H1 (cell line): ENCODE measurements at regions not wholly inside any gene's neighbourhood (a gene's known extent, or its start where the extent isn't known, plus 50 kb on each side); places are given as distances from the start of the nearest gene placed in this dataset.

ENCODE experiments used
- CTCF ChIA-PET: fragments of 300-600 bp; sonication (Branson Sonifier 250); formaldehyde crosslinking; loops from one replicate; lab custom pipeline; 2021; ENCODE audit not compliant: partially characterized antibody; lab: Charles Lee
- POLR2A ChIA-PET: fragments of 300-600 bp; sonication (Branson Sonifier 250); formaldehyde crosslinking; loops from one replicate; lab custom pipeline; 2021; ENCODE audit warnings: inconsistent platforms; ENCODE audit not compliant: partially characterized antibody; lab: Charles Lee
- DNase-seq, 2 experiments: peaks; one replicate each; pipeline versions ENCODE4 v3.0.0 to v3.0.0-alpha.2; 2010 to 2022; ENCODE audit warnings: low spot score in 2 of 2, low read depth in 1 of 2, mixed read lengths in 1 of 2
- FAIRE-seq: peaks from 2 replicates; lab custom pipeline; 2011; peaks lifted over from hg19 to GRCh38; lab: Jason Lieb, UNC
- H2AFZ ChIP-seq: 2 replicates; pipeline ENCODE4 v1.8.1; 2012; ENCODE audit warnings: low read length, inconsistent platforms
- H2AK5ac ChIP-seq: 2 replicates; pipeline ENCODE4 v1.6.1; 2013; ENCODE audit warnings: low read depth, low read length
- H2BK120ac ChIP-seq: replicated peaks from 2 replicates; pipeline ENCODE3; 2013; ENCODE audit warnings: low read depth, low read length, inconsistent platforms
- H2BK12ac ChIP-seq: 2 replicates; pipeline ENCODE4 v1.6.1; 2013; ENCODE audit warnings: low read depth, low read length
- H2BK15ac ChIP-seq: 2 replicates; pipeline ENCODE4 v1.6.1; 2013; ENCODE audit warnings: low read length
- H2BK20ac ChIP-seq: 2 replicates; pipeline ENCODE4 v1.6.1; 2013; ENCODE audit warnings: low read length
- H2BK5ac ChIP-seq: 2 replicates; pipeline ENCODE4 v1.6.1; 2013; ENCODE audit warnings: low read depth, low read length
- H3K14ac ChIP-seq: 2 replicates; pipeline ENCODE4 v1.6.1; 2013; ENCODE audit warnings: inconsistent platforms; ENCODE audit not compliant: insufficient read length
- H3K18ac ChIP-seq: 2 replicates; pipeline ENCODE4 v1.6.1; 2013; ENCODE audit warnings: low read length; ENCODE audit errors: extremely low read depth
- H3K23ac ChIP-seq: 2 replicates; pipeline ENCODE4 v1.6.1; 2013; ENCODE audit warnings: inconsistent platforms; ENCODE audit not compliant: insufficient read length
- H3K23me2 ChIP-seq: 2 replicates; pipeline ENCODE4 v1.6.1; 2013; ENCODE audit warnings: low read depth, low read length
- H3K27ac ChIP-seq: 2 replicates; pipeline ENCODE4 v1.6.1; 2011; ENCODE audit warnings: low read depth, low read length, inconsistent platforms
- H3K27me3 ChIP-seq, 4 experiments: replicated peaks in 1 of 4; 1 replicate in 1 of 4; 2 replicates in 3 of 4; pipeline versions ENCODE4 v1.6.1 to v1.8.1; 2011 to 2013; ENCODE audit warnings: low read length in 3 of 4, mild to moderate bottlenecking in 3 of 4, inconsistent platforms in 2 of 4, mixed read lengths in 2 of 4, moderate library complexity in 1 of 4; ENCODE audit not compliant: control insufficient read depth in 3 of 4, insufficient read depth in 3 of 4; ENCODE audit errors: extremely low read depth in 1 of 4
- H3K36me3 ChIP-seq, 4 experiments: 2 replicates each; pipeline versions ENCODE4 v1.6.1 to v1.8.1; 2011 to 2013; ENCODE audit warnings: mild to moderate bottlenecking in 4 of 4, low read length in 3 of 4, moderate library complexity in 2 of 4, control low read depth in 1 of 4, inconsistent platforms in 1 of 4; ENCODE audit not compliant: insufficient read depth in 4 of 4, control insufficient read depth in 2 of 4
- H3K4ac ChIP-seq: replicated peaks from 2 replicates; pipeline ENCODE3; 2013; ENCODE audit warnings: low read length, low read depth, mixed read lengths, inconsistent platforms; ENCODE audit not compliant: insufficient read length
- H3K4me1 ChIP-seq, 4 experiments: replicated peaks in 1 of 4; 1 replicate in 1 of 4; 2 replicates in 3 of 4; pipeline versions ENCODE4 v1.6.1 to v1.8.1; 2011 to 2013; ENCODE audit warnings: low read length in 3 of 4, inconsistent platforms in 2 of 4, mixed read lengths in 1 of 4; ENCODE audit not compliant: insufficient read depth in 4 of 4, control insufficient read depth in 3 of 4
- H3K4me2 ChIP-seq, 2 experiments: 2 replicates each; pipeline versions ENCODE4 v1.6.1 to v1.8.1; 2011 to 2013; ENCODE audit warnings: low read depth in 2 of 2, low read length in 2 of 2, control low read depth in 1 of 2, inconsistent platforms in 1 of 2, mild to moderate bottlenecking in 1 of 2; ENCODE audit not compliant: insufficient read depth in 1 of 2
- H3K4me3 ChIP-seq, 4 experiments: fragments of 200-600, 300-600 bp in 1 of 4; sonication (generic), shearing (Covaris generic), sonication (Bioruptor Twin) in 1 of 4; 2 replicates each; pipeline versions ENCODE4 v1.5.1 to v1.8.1; 2011 to 2016; ENCODE audit warnings: low read length in 4 of 4, low read depth in 3 of 4, control low read depth in 2 of 4, inconsistent platforms in 2 of 4, mild to moderate bottlenecking in 2 of 4, mixed read lengths in 1 of 4, moderate library complexity in 1 of 4; ENCODE audit not compliant: insufficient read depth in 2 of 4; ENCODE audit errors: extremely low read depth in 1 of 4
- H3K56ac ChIP-seq: replicated peaks from 2 replicates; pipeline ENCODE3; 2013; ENCODE audit warnings: low read depth, mild to moderate bottlenecking, mixed read lengths, low read length, inconsistent platforms; ENCODE audit not compliant: insufficient read length
- H3K79me1 ChIP-seq: 2 replicates; pipeline ENCODE4 v1.6.1; 2013; ENCODE audit warnings: low read depth, low read length, control low read depth
- H3K79me2 ChIP-seq, 2 experiments: 2 replicates each; pipeline versions ENCODE4 v1.6.1 to v1.8.1; 2012 to 2013; ENCODE audit warnings: low read length in 2 of 2, mild to moderate bottlenecking in 2 of 2, inconsistent platforms in 1 of 2; ENCODE audit not compliant: insufficient read depth in 2 of 2, control insufficient read depth in 1 of 2
- H3K9ac ChIP-seq, 4 experiments: replicated peaks in 1 of 4; 1 replicate in 1 of 4; 2 replicates in 3 of 4; pipeline versions ENCODE4 v1.6.1 to v1.8.1; 2011 to 2013; ENCODE audit warnings: low read depth in 3 of 4, low read length in 3 of 4, control low read depth in 2 of 4, mild to moderate bottlenecking in 2 of 4, moderate library complexity in 2 of 4, inconsistent platforms in 1 of 4; ENCODE audit errors: extremely low read depth in 1 of 4
- H3K9me3 ChIP-seq, 2 experiments: 2 replicates each; pipeline versions ENCODE4 v1.6.1 to v1.8.1; 2012 to 2013; ENCODE audit warnings: mild to moderate bottlenecking in 2 of 2, moderate library complexity in 2 of 2, control low read depth in 1 of 2, inconsistent platforms in 1 of 2, low read depth in 1 of 2, low read length in 1 of 2, mixed read lengths in 1 of 2; ENCODE audit not compliant: insufficient read depth in 2 of 2
- H4K20me1 ChIP-seq, 2 experiments: replicated peaks in 1 of 2; 2 replicates each; pipeline versions ENCODE3 to v1.8.1; 2011 to 2013; ENCODE audit warnings: inconsistent platforms in 2 of 2, low read length in 2 of 2, mild to moderate bottlenecking in 1 of 2; ENCODE audit not compliant: insufficient read depth in 2 of 2, control insufficient read depth in 1 of 2
- H4K5ac ChIP-seq: 2 replicates; pipeline ENCODE4 v1.6.1; 2013; ENCODE audit warnings: low read length, low read depth, mixed read lengths, inconsistent platforms; ENCODE audit not compliant: insufficient read length
- H4K8ac ChIP-seq: 2 replicates; pipeline ENCODE4 v1.8.0; 2013; ENCODE audit warnings: mild to moderate bottlenecking, moderate library complexity, low read length, inconsistent platforms; ENCODE audit not compliant: insufficient read depth; ENCODE audit errors: extremely low read depth
- H4K91ac ChIP-seq: replicated peaks from 2 replicates; pipeline ENCODE3; 2013; ENCODE audit warnings: low read length, mixed read lengths, inconsistent platforms; ENCODE audit not compliant: insufficient read length
- CEBPB ChIP-seq: IDR thresholded peaks from 2 replicates; pipeline ENCODE4 v1.6.1; 2012; ENCODE audit warnings: low read depth, low read length
- CTBP2 ChIP-seq: IDR thresholded peaks from 2 replicates; pipeline ENCODE4 v1.7.0; 2011; ENCODE audit warnings: borderline replicate concordance, mild to moderate bottlenecking, moderate library complexity, mixed read lengths, low read length; ENCODE audit not compliant: insufficient read depth, insufficient read length
- EZH2 ChIP-seq: fragments of 200-600 bp; sonication (generic); IDR thresholded peaks from 2 replicates; pipeline ENCODE4 v1.7.1; 2012; ENCODE audit warnings: low read depth, mild to moderate bottlenecking, moderate library complexity, low read length, inconsistent platforms; ENCODE audit not compliant: severe bottlenecking
- MAFK ChIP-seq: IDR thresholded peaks from 2 replicates; pipeline ENCODE4 v1.6.1; 2012; ENCODE audit warnings: low read depth, mild to moderate bottlenecking, improper control_type of control experiment, low read length
- NANOG ChIP-seq: IDR thresholded peaks from 2 replicates; pipeline ENCODE4 v1.6.1; 2011; ENCODE audit warnings: low read length, low read depth, mild to moderate bottlenecking, inconsistent platforms; ENCODE audit not compliant: insufficient read depth, poor library complexity, severe bottlenecking
- NRF1 ChIP-seq: IDR thresholded peaks from 2 replicates; pipeline ENCODE4 v1.6.1; 2011; ENCODE audit warnings: mild to moderate bottlenecking, low read depth, low read length, improper control_type of control experiment
- POLR2A ChIP-seq, 2 experiments: IDR thresholded peaks; 1 replicate in 1 of 2; 2 replicates in 1 of 2; pipeline ENCODE4 v1.6.1; 2011; ENCODE audit warnings: low read depth in 2 of 2, low read length in 2 of 2, mild to moderate bottlenecking in 2 of 2; ENCODE audit errors: control extremely low read depth in 1 of 2
- RNF2 ChIP-seq: fragments of 200-900, 300-1000 bp; sonication (generic); IDR thresholded peaks from 2 replicates; pipeline ENCODE4 v1.7.1; 2016; ENCODE audit warnings: borderline replicate concordance, low read depth, mild to moderate bottlenecking, antibody characterized with exemption, low read length; ENCODE audit not compliant: poor library complexity, severe bottlenecking; ENCODE audit errors: missing control alignments
- SRF ChIP-seq: IDR thresholded peaks from 2 replicates; pipeline ENCODE4 v1.6.1; 2011; ENCODE audit warnings: mild to moderate bottlenecking, low read depth, low read length, moderate library complexity
- TAF7 ChIP-seq: optimal IDR thresholded peaks from 2 replicates; pipeline ENCODE3; 2011; ENCODE audit warnings: low read depth, mild to moderate bottlenecking, inconsistent platforms, low read length, moderate library complexity, borderline replicate concordance
- WGBS, 2 experiments: shearing (Covaris generic) in 1 of 2; methylation state at CpG; one replicate each; pipeline versions ENCODE4 v1.1.6 to v1.1.7; 2013 to 2015; ENCODE audit warnings: low lambda C conversion rate in 2 of 2, mixed read lengths in 2 of 2, inconsistent platforms in 1 of 2, low coverage in 1 of 2, missing lambda C conversion rate in 1 of 2; ENCODE audit not compliant: insufficient replicate concordance in 2 of 2, insufficient coverage in 1 of 2, insufficient read length in 1 of 2; ENCODE audit errors: extremely low coverage in 1 of 2, missing lambda C conversion rate in 1 of 2; 5-methylcytosine and 5-hydroxymethylcytosine counted together
- TF ChIP-seq, protein P1 (sequence below): IDR thresholded peaks from 2 replicates; pipeline ENCODE4 v1.6.1; 2012; ENCODE audit warnings: low read length, inconsistent platforms

DNA sequence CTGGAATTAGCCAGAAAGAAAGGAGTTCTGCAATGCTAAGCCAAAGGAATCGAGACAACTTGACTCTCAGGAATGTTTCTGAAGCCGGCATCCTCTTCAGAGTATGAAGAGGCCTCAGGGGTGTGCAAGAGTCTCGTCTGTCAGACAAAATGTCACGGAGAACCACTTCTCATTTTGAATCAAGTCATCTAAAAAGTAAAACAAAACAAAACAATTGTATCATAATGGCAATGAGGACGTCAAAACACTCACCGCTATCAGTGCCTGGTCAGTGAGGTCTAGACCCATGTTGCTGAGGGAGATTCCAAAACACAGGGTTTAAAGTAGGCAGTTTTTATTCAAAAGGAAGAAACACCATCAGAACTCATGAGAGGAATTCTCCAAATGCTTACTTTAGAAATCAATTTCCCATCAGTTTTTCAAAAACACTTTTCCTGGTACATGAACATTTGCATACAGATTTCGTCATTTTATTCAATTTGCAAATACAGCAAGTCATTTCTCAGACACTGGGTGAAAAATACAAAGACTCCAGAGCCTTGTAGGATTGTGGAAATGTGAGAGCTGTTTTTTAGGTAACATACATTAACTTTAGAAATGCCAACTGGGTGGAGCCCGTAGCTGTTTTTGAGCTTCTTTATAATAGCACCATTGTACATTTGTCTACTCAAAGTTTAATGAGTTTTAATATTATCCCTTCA, 89.5 kb upstream of the MAP3K1 start:
- ChIA-PET CTCF (no interaction called here), POLR2A (no interaction called here)
- no peak for FAIRE-seq

More for the DNA sequence above, 89.5 kb upstream of the MAP3K1 start:
- Histone ChIP-seq H3K27ac (no peak overlapping the region), H2AFZ (no peak overlapping the region), H3K23me2 (no peaks in the 10 kb centered on the region), H2BK20ac (no peak overlapping the region), H3K4me2 (no peak overlapping the region), H3K14ac (no peak overlapping the region), H3K4me3 (no peak overlapping the region), H4K20me1 (no peaks in the 10 kb centered on the region), H4K8ac (no peak overlapping the region), H2BK15ac (no peak overlapping the region), H3K23ac (no peak overlapping the region), H3K56ac (no peak overlapping the region), H3K9ac (no peak overlapping the region), H3K18ac (no peak overlapping the region), H3K27me3 (peaks cover 0 to 1% (median 0%) of the 10 kb centered on the region in 4 experiments; a peak in 1 of 7 replicates), H3K9me3 (no peaks in the 10 kb centered on the region), H4K91ac (no peak overlapping the region), H3K79me2 (no peaks in the 10 kb centered on the region), H2BK5ac (no peak overlapping the region), H3K4ac (no peak overlapping the region), H2AK5ac (no peak overlapping the region), H3K79me1 (no peaks in the 10 kb centered on the region), H3K36me3 (no peaks in the 10 kb centered on the region), H2BK12ac (no peak overlapping the region), H3K4me1 (no peaks in the 10 kb centered on the region), H2BK120ac (no peak overlapping the region), H4K5ac (no peak overlapping the region)
- no peak for DNase-seq
- TF ChIP-seq CTBP2 = no peak
- TF ChIP-seq NANOG = no peak
- TF ChIP-seq NRF1 = no peak
- TF ChIP-seq POLR2A (IDR thresholded peaks at IDR 0.05; ENCODE audit: control extremely low read depth in 1 of 2, low read depth in 2 of 2, low read length in 2 of 2) = no peak
- no peak for TF ChIP-seq RNF2
- no peak for TF ChIP-seq MAFK
- no peak for TF ChIP-seq CEBPB
- no peak for TF ChIP-seq SRF
- TF ChIP-seq EZH2 = no peak
- TF ChIP-seq, protein P1, sequence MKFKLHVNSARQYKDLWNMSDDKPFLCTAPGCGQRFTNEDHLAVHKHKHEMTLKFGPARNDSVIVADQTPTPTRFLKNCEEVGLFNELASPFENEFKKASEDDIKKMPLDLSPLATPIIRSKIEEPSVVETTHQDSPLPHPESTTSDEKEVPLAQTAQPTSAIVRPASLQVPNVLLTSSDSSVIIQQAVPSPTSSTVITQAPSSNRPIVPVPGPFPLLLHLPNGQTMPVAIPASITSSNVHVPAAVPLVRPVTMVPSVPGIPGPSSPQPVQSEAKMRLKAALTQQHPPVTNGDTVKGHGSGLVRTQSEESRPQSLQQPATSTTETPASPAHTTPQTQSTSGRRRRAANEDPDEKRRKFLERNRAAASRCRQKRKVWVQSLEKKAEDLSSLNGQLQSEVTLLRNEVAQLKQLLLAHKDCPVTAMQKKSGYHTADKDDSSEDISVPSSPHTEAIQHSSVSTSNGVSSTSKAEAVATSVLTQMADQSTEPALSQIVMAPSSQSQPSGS = no peak
- TF ChIP-seq TAF7 = no peak
- 87% methylated on average over 8 of the region's 8 CpGs; no CpG with 5 or more reads in 1 of the 2 experiments for WGBS, 2 experiments
